ENCODE measurements at regions not wholly inside any gene's neighbourhood (a gene's known extent, or its start where the extent isn't known, plus 50 kb on each side); places are given as distances from the start of the nearest gene placed in this dataset.

GRCh38 chr10:36116731-36117130, 474.6 kb upstream of the FZD8 start:
- TF ChIP-seq ZNF274 (IDR thresholded peaks at IDR 0.05; ENCODE audit: low read depth, low read length): no peak
- no peak for TF ChIP-seq YY1 (IDR thresholded peaks at IDR 0.05; ENCODE audit: insufficient read depth, insufficient read length)

Measured in NT2/D1 (cell line).